Right cardiac atrium (tissue), 5 donors: ENCODE measurements at regions not wholly inside any gene's neighbourhood (a gene's known extent, or its start where the extent isn't known, plus 50 kb on each side); places are given as distances from the start of the nearest gene placed in this dataset.

Source experiments
- ATAC-seq, 2 donors: fragments of 200-7000 bp; cut with Tn5 transposase; one replicate each; pipeline versions ENCODE4 v1.8.0 to v1.9.1; 2020; ENCODE audit warnings: moderate library complexity in 2 of 2, mild to moderate bottlenecking in 1 of 2
- DNase-seq, 3 donors: peaks; one replicate each; pipeline ENCODE4 v3.0.0-alpha.2; 2020
- H3K27ac ChIP-seq: one replicate; pipeline ENCODE4 v1.5.1; 2013; ENCODE audit warnings: mild to moderate bottlenecking, low read length, control low read depth, moderate library complexity
- H3K27me3 ChIP-seq: one replicate; pipeline ENCODE4 v1.6.1; 2013; ENCODE audit not compliant: control insufficient read depth, insufficient read depth
- H3K4me1 ChIP-seq: one replicate; pipeline ENCODE4 v1.6.1; 2013; ENCODE audit warnings: low read length; ENCODE audit not compliant: control insufficient read depth, insufficient read depth
- H3K4me3 ChIP-seq: one replicate; pipeline ENCODE4 v1.5.1; 2013; ENCODE audit warnings: low read length, control low read depth
- H3K9me3 ChIP-seq: one replicate; pipeline ENCODE4 v1.6.1; 2013; ENCODE audit warnings: low read length; ENCODE audit not compliant: control insufficient read depth
- WGBS: extraction: QIAGEN DNeasy Blood & Tissue Kit; methylation state at CpG from one replicate; pipeline ENCODE4 v1.1.7; 2013; 5-methylcytosine and 5-hydroxymethylcytosine counted together
- intact Hi-C, 4 donors: fragments of 100-400 bp; cut with DNase I; formaldehyde crosslinking; loops; one replicate each; pipeline versions ENCODE4 v1.11.0 to v1.14.0; 2022 to 2023
- donor health status: healthy with polysubstance abuse.
- donor health status: DM: no; HTN: yes; CAD: no.
- donor health status: DM: no; HTN: no; CAD: no.
- donor health status: DM: no; HTN: yes; CAD: no; lungs with severe emphysema.
- donor health status: DM: yes; HTN: yes; CAD: no.

DNA sequence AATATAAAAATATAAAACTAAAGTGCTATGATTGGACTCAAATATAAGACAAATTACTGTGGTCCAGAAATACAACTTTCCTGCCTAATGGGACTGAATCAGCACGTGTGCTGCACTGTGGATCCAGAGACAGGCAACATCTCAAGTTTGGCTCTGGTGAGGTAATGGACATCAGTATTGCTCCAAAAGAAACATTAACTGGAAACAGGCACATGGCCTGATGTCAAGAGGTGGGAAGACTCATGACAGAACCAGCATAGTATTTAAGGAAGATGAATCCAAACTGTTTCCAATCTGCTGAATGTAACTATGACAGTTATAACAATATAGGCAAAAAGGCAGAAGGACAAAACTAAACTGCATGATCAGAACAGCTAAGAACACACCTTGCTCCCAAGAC lies 354.6 kb downstream of the FSIP2 start:
- WGBS = 52% methylated on average over 1 of the region's 1 CpG
- intact Hi-C loops = no loop called here
- ATAC-seq (no peak), DNase-seq (peak in 1 of 3 donors; percentile 21)
- Histone ChIP-seq H3K27ac (no peak overlapping the region), H3K4me3 (no peak overlapping the region), H3K9me3 (no peaks in the 10 kb centered on the region), H3K4me1 (no peaks in the 10 kb centered on the region), H3K27me3 (no peaks in the 10 kb centered on the region)

GRCh38 chr2:186098821-186099220 lies 360.2 kb downstream of the FSIP2 start:
- Histone ChIP-seq H3K27me3 (no peaks in the 10 kb centered on the region), H3K9me3 (no peaks in the 10 kb centered on the region), H3K4me3 (no peak overlapping the region), H3K4me1 (no peaks in the 10 kb centered on the region), H3K27ac (no peak overlapping the region)
- DNase-seq = no peak
- intact Hi-C loops = no loop called here
- ATAC-seq = no peak
- WGBS = 53% methylated on average over 1 of the region's 1 CpG

DNA sequence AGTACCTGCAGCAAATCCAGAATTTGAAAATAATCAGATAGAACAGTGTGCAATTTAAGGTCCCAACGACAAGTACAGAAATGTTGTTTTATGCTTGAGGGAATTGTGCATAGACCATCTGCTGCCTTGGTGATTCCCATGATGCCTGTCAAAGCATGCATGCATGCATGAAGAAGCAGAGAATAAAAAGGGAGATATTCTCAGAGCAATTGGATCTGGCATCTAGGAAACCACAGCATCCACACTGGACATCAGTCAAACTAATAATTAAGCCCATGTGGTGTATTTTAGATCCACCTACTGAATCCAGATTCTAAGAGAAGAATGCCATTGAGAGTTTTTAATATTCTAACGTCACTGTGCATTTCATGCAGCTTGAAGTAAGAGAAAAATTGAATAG lies 361.2 kb downstream of the FSIP2 start:
- WGBS = 65% methylated on average over 2 of the region's 2 CpGs
- Histone ChIP-seq H3K9me3 (no peaks in the 10 kb centered on the region), H3K4me3 (no peak overlapping the region), H3K27ac (no peak overlapping the region), H3K4me1 (no peaks in the 10 kb centered on the region), H3K27me3 (no peaks in the 10 kb centered on the region)
- ATAC-seq (no peak), DNase-seq (no peak)
- intact Hi-C loops = no loop called here

- Histone ChIP-seq H3K27me3 (no peaks in the 10 kb centered on the region), H3K27ac (no peak overlapping the region), H3K4me3 (no peak overlapping the region), H3K4me1 (no peaks in the 10 kb centered on the region), H3K9me3 (no peaks in the 10 kb centered on the region)
- no peak for DNase-seq
- no peak for ATAC-seq
- intact Hi-C loops = no loop called here
Measured at GRCh38 chr2:186100636-186101035, 362.0 kb downstream of the FSIP2 start.

DNA sequence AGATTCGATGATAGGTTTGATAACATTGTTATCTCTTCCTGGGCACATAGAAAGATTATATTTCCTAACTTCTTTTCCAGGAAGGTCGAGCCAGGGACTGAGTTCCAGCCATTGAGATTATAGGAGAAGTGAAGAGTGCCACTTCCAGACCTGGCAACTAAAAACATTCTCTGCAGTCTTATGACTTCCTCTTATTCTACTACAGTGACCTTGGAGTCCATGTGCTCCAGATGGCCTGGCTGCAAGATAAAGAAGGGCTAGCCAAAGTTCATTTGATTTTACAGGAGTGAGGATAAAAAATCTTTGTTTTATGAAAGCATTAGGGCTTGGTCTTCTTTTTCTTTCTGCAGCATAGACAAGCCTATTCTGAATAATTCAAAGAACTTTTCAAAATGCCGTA lies 363.0 kb downstream of the FSIP2 start:
- no peak for DNase-seq
- no peaks in the 10 kb centered on the region for H3K9me3 ChIP-seq
- H3K27me3 ChIP-seq = no peaks in the 10 kb centered on the region
- no peaks in the 10 kb centered on the region for H3K4me1 ChIP-seq
- no peak overlapping the region for H3K27ac ChIP-seq
- peak in 1 of 2 donors; percentile 73 for ATAC-seq
- H3K4me3 ChIP-seq = no peak overlapping the region
- intact Hi-C loops = no loop called here
- WGBS = 42% methylated on average over 3 of the region's 3 CpGs

- ATAC-seq = no peak
- Histone ChIP-seq H3K27me3 (no peaks in the 10 kb centered on the region), H3K4me3 (no peak overlapping the region), H3K9me3 (no peaks in the 10 kb centered on the region), H3K27ac (no peak overlapping the region), H3K4me1 (no peaks in the 10 kb centered on the region)
- WGBS = 98% methylated on average over 2 of the region's 2 CpGs
- intact Hi-C loops = no loop called here
- DNase-seq = no peak
Measured at GRCh38 chr2:186103276-186103675, 364.7 kb downstream of the FSIP2 start.

DNA sequence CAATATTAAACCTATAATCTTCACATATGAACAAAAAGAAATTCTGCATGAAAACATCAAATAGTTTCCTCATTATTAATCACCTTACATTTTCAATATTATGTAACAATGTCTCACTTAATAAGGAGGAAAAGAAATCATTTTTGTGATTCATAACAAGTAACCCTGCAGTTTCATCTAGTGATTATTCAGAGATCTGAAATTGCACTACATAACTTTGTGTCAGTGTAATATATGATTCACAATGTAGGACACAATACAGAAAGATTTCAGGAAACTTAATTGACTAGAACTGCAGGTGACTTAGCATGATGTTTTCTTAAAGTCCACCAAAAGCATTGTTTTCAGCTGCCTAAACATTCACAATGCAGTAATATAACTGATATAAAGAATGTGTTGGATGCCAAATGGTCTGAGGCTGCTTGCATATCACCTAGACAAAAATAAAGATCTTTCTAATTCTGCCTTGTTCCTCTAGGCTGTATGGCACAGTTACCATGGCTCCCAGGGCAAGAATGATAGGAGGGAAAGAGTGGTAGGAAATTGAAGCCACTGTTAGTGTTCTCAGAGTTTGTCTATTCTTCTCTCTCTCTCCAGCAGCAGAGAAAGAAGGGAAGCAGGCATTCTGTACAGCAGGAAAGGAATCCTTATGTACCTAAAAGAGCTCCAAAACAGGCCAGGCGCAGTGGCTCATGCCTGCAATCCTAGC lies 366.6 kb downstream of the FSIP2 start:
- intact Hi-C loops = no loop called here
- H3K27ac ChIP-seq = no peak overlapping the region
- no peaks in the 10 kb centered on the region for H3K27me3 ChIP-seq
- 96% methylated on average over 1 of the region's 1 CpG for WGBS
- H3K4me1 ChIP-seq = no peaks in the 10 kb centered on the region
- H3K9me3 ChIP-seq = no peaks in the 10 kb centered on the region
- no peak for DNase-seq
- no peak overlapping the region for H3K4me3 ChIP-seq
- no peak for ATAC-seq

- DNase-seq (no peak), ATAC-seq (no peak)
- no peaks in the 10 kb centered on the region for H3K9me3 ChIP-seq
- intact Hi-C loops = no loop called here
- no peak overlapping the region for H3K27ac ChIP-seq
- H3K4me3 ChIP-seq = no peak overlapping the region
- H3K4me1 ChIP-seq = no peaks in the 10 kb centered on the region
- H3K27me3 ChIP-seq = no peaks in the 10 kb centered on the region
- WGBS = 99% methylated on average over 1 of the region's 1 CpG
Measured at GRCh38 chr2:186108470-186108869, 369.9 kb downstream of the FSIP2 start.

DNA sequence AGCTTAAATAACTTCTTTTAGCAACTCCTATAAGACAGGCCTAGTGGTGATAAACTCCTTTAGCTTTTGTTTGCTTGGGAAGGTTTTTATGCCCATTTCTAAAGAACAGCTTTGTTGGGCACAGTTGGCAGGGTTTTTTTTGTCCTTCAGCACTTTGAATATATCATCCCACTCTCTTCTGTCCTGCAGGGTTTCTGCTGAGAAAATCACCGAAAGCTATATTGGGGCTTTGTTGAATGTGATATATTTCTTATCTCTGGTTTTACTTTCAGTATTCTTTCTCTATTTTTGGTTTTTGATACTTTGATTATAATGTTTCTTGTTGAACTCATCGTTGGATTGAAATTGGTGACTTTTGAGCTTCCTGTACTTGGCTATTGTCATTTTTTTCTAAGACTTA lies 372.8 kb upstream of the ZC3H15 start:
- 96% methylated on average over 2 of the region's 2 CpGs for WGBS
- no peaks in the 10 kb centered on the region for H3K27me3 ChIP-seq
- no peak for ATAC-seq

DNA sequence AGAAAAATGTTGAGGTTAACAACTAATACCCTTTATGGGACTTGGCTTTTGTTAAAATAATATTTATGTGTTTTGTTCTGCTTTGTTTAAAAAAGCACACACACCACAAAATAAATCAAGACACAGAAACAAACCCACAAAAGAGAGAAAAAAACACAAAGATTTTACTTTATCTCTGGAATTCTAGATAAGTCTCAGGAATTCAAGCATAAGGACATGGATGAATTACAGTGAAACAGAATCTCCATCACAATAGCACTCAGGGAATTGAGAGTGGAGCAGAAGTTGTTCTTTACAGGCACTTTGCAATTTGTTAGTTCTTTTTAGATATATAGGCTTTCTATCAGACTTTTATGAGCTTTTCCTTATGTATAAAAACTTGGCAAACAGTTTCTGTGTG lies 360.9 kb upstream of the ZC3H15 start:
- intact Hi-C loops = no loop called here

More for the DNA sequence above, 372.8 kb upstream of the ZC3H15 start:
- H3K9me3 ChIP-seq = no peaks in the 10 kb centered on the region
- no peak overlapping the region for H3K4me3 ChIP-seq
- intact Hi-C loops = no loop called here
- DNase-seq = no peak
- H3K27ac ChIP-seq = no peak overlapping the region
- H3K4me1 ChIP-seq = no peaks in the 10 kb centered on the region

DNA sequence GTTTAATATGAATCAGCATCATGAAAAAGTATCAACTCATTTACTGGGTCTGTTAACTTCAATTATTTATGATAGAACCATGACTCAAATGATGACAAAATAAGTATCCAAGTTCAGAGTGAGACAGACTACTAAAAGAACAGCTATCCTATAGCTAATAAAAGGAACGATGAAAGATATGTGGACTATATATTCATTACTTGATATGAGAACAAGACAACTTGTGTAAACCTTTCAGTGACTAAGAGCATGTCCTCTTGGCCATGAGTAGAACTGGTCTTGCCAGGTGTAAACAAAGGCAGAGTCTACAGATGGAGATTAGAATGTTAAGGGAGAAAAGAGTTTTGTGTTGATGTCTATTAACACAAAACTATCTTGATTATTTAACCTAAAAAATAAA lies 360.4 kb upstream of the ZC3H15 start:
- ATAC-seq = no peak
- DNase-seq = no peak
- 73% methylated on average over 1 of the region's 1 CpG for WGBS
- intact Hi-C loops = no loop called here
- Histone ChIP-seq H3K9me3 (no peaks in the 10 kb centered on the region), H3K4me3 (no peak overlapping the region), H3K27ac (no peak overlapping the region), H3K27me3 (no peaks in the 10 kb centered on the region), H3K4me1 (no peaks in the 10 kb centered on the region)

More for the DNA sequence above, 360.9 kb upstream of the ZC3H15 start:
- H3K4me3 ChIP-seq = no peak overlapping the region
- H3K9me3 ChIP-seq = no peaks in the 10 kb centered on the region
- H3K27ac ChIP-seq = no peak overlapping the region
- no peaks in the 10 kb centered on the region for H3K27me3 ChIP-seq
- DNase-seq (no peak), ATAC-seq (no peak)
- H3K4me1 ChIP-seq = no peaks in the 10 kb centered on the region

- Histone ChIP-seq H3K27ac (no peak overlapping the region), H3K9me3 (no peaks in the 10 kb centered on the region), H3K4me3 (no peak overlapping the region), H3K27me3 (no peaks in the 10 kb centered on the region), H3K4me1 (no peaks in the 10 kb centered on the region)
- intact Hi-C loops = no loop called here
- ATAC-seq (peak in 1 of 2 donors; percentile 80), DNase-seq (peak in 1 of 3 donors; percentile 12)
Measured at GRCh38 chr2:186126181-186126580, 359.9 kb upstream of the ZC3H15 start.
